NB4 (cell line): ENCODE measurements at regions not wholly inside any gene's neighbourhood (a gene's known extent, or its start where the extent isn't known, plus 50 kb on each side); places are given as distances from the start of the nearest gene placed in this dataset.
"Not testable (repeated sequence)": the region's sequence is repeated elsewhere in the genome, so short reads cannot be mapped to it uniquely, and the experiment has no call there.

Experiments
- DNase-seq: peaks from one replicate; pipeline ENCODE4 v3.0.0; 2010; ENCODE audit warnings: low read depth
- H3K4me3 ChIP-seq: one replicate; pipeline ENCODE4 v1.5.1; 2011; ENCODE audit warnings: mild to moderate bottlenecking, low read depth, low read length, moderate library complexity
- CTCF ChIP-seq: IDR thresholded peaks from one replicate; pipeline ENCODE4 v1.5.1; 2012; ENCODE audit warnings: low read depth, low read length
- MAX ChIP-seq: IDR thresholded peaks from 2 replicates; pipeline ENCODE4 v1.6.1; 2011; ENCODE audit warnings: low read depth, low read length
- MYC ChIP-seq: IDR thresholded peaks from 2 replicates; pipeline ENCODE4 v1.6.1; 2011; ENCODE audit warnings: low read depth, low read length
- POLR2A ChIP-seq: IDR thresholded peaks from 2 replicates; pipeline ENCODE4 v1.6.1; 2011; ENCODE audit warnings: mild to moderate bottlenecking; ENCODE audit not compliant: insufficient read length; ENCODE audit errors: extremely low read depth

- DNase-seq, result no peak
- TF ChIP-seq CTCF (no peak), POLR2A (no peak), MAX (no peak), MYC (no peak)
- H3K4me3 ChIP-seq, result no peak overlapping the region
Measured at GRCh38 chr3:86828751-86829150, 162.2 kb downstream of the VGLL3 start.

- not testable (repeated sequence) for H3K4me3 ChIP-seq, DNase-seq
Measured at GRCh38 chr3:86827582-86827981, 163.4 kb downstream of the VGLL3 start.

GRCh38 chr3:86826292-86826691 lies 164.7 kb downstream of the VGLL3 start:
- DNase-seq, result no peak
- TF ChIP-seq POLR2A (no peak), CTCF (no peak), MYC (no peak), MAX (no peak)
- no peak overlapping the region for H3K4me3 ChIP-seq

GRCh38 chr3:86815880-86816279 lies 175.1 kb downstream of the VGLL3 start:
- no peak for DNase-seq
- no peak overlapping the region for H3K4me3 ChIP-seq
- TF ChIP-seq MYC (no peak), CTCF (no peak), MAX (no peak), POLR2A (no peak)

- TF ChIP-seq POLR2A (no peak), CTCF (no peak), MAX (no peak), MYC (no peak)
- no peak overlapping the region for H3K4me3 ChIP-seq
- DNase-seq, result no peak
Measured at GRCh38 chr3:86814918-86815655, 175.9 kb downstream of the VGLL3 start.

GRCh38 chr3:86814321-86814720 lies 176.6 kb downstream of the VGLL3 start:
- TF ChIP-seq MYC, result no peak
- no peak for TF ChIP-seq POLR2A
- TF ChIP-seq CTCF, result no peak
- no peak for TF ChIP-seq MAX
- no peak for DNase-seq
- H3K4me3 ChIP-seq, result no peak overlapping the region
